ENCODE measurements at regions not wholly inside any gene's neighbourhood (a gene's known extent, or its start where the extent isn't known, plus 50 kb on each side); places are given as distances from the start of the nearest gene placed in this dataset.
"Not testable (repeated sequence)": the region's sequence is repeated elsewhere in the genome, so short reads cannot be mapped to it uniquely, and the experiment has no call there.

- Histone ChIP-seq H3F3A (ENCODE audit: low read depth) (no peaks in the 10 kb centered on the region), H3K9me3 (ENCODE audit: low read depth) (no peaks in the 10 kb centered on the region), H3K27me3 (no peaks in the 10 kb centered on the region), H3K79me2 (ENCODE audit: low read depth) (no peaks in the 10 kb centered on the region), H3K4me3 (no peak overlapping the region), H4K20me1 (ENCODE audit: low read depth) (no peaks in the 10 kb centered on the region), H2AFZ (replicated peaks) (no peak overlapping the region), H3K27ac (no peak overlapping the region), H3K4me1 (no peaks in the 10 kb centered on the region), H3K9ac (no peak overlapping the region), H3K36me3 (no peaks in the 10 kb centered on the region), H3K4me2 (no peak overlapping the region)
- no peaks in the 10 kb centered on the region for H3K36me3 Mint-ChIP-seq
- peaks cover 6% of the 10 kb centered on the region for H3K9me3 Mint-ChIP-seq
- H3K4me1 Mint-ChIP-seq = no peaks in the 10 kb centered on the region
- no peak for TF ChIP-seq EZH2phosphoT487 (IDR thresholded peaks at IDR 0.05)
- TF ChIP-seq EZH2 (IDR thresholded peaks at IDR 0.05) = no peak
- TF ChIP-seq, protein P1, sequence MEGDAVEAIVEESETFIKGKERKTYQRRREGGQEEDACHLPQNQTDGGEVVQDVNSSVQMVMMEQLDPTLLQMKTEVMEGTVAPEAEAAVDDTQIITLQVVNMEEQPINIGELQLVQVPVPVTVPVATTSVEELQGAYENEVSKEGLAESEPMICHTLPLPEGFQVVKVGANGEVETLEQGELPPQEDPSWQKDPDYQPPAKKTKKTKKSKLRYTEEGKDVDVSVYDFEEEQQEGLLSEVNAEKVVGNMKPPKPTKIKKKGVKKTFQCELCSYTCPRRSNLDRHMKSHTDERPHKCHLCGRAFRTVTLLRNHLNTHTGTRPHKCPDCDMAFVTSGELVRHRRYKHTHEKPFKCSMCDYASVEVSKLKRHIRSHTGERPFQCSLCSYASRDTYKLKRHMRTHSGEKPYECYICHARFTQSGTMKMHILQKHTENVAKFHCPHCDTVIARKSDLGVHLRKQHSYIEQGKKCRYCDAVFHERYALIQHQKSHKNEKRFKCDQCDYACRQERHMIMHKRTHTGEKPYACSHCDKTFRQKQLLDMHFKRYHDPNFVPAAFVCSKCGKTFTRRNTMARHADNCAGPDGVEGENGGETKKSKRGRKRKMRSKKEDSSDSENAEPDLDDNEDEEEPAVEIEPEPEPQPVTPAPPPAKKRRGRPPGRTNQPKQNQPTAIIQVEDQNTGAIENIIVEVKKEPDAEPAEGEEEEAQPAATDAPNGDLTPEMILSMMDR (IDR thresholded peaks at IDR 0.05) = no peak
- H3K4me3 Mint-ChIP-seq = no peak overlapping the region
- H3K27me3 Mint-ChIP-seq (ENCODE audit: insufficient read depth, low read depth) = peaks cover 2% of the 10 kb centered on the region
- DNase-seq (ENCODE audit: low spot score) = no peak
- no peak overlapping the region for H3K27ac Mint-ChIP-seq
These were observed 558.5 kb downstream of the TMTC2 start for GRCh38 chr12:83245156-83245555.

GRCh38 chr12:83244001-83244400 lies 557.3 kb downstream of the TMTC2 start:
- TF ChIP-seq, protein P1 (IDR thresholded peaks at IDR 0.05) = no peak
- TF ChIP-seq EZH2 (IDR thresholded peaks at IDR 0.05) (no peak), EZH2phosphoT487 (IDR thresholded peaks at IDR 0.05) (no peak)
- Histone ChIP-seq H3K27ac (no peak overlapping the region), H3K9me3 (ENCODE audit: low read depth) (no peaks in the 10 kb centered on the region), H4K20me1 (ENCODE audit: low read depth) (no peaks in the 10 kb centered on the region), H3K9ac (no peak overlapping the region), H3K79me2 (ENCODE audit: low read depth) (no peaks in the 10 kb centered on the region), H3K4me2 (no peak overlapping the region), H3K36me3 (no peaks in the 10 kb centered on the region), H3K4me3 (no peak overlapping the region), H3K27me3 (no peaks in the 10 kb centered on the region), H3F3A (ENCODE audit: low read depth) (no peaks in the 10 kb centered on the region), H2AFZ (replicated peaks) (no peak overlapping the region), H3K4me1 (no peaks in the 10 kb centered on the region)
- H3K4me3 Mint-ChIP-seq = no peak overlapping the region
- DNase-seq (ENCODE audit: low spot score) = no peak
- H3K4me1 Mint-ChIP-seq = no peaks in the 10 kb centered on the region
- H3K27me3 Mint-ChIP-seq (ENCODE audit: insufficient read depth, low read depth) = peaks cover 2% of the 10 kb centered on the region
- H3K9me3 Mint-ChIP-seq = peaks cover 5% of the 10 kb centered on the region
- H3K36me3 Mint-ChIP-seq = no peaks in the 10 kb centered on the region
- no peak overlapping the region for H3K27ac Mint-ChIP-seq

GRCh38 chr12:83233987-83234386 lies 547.3 kb downstream of the TMTC2 start:
- not testable (repeated sequence) for H3K4me1 ChIP-seq; H2AFZ ChIP-seq (replicated peaks); H3K4me3 Mint-ChIP-seq; H3F3A ChIP-seq (ENCODE audit: low read depth); H3K27me3 ChIP-seq; H3K27ac Mint-ChIP-seq; H3K4me1 Mint-ChIP-seq; DNase-seq (ENCODE audit: low spot score); H3K4me2 ChIP-seq; H3K9me3 ChIP-seq (ENCODE audit: low read depth); H3K9me3 Mint-ChIP-seq; H3K9ac ChIP-seq; H3K27me3 Mint-ChIP-seq (ENCODE audit: insufficient read depth, low read depth); H3K79me2 ChIP-seq (ENCODE audit: low read depth); H3K36me3 Mint-ChIP-seq; H3K27ac ChIP-seq; H3K36me3 ChIP-seq; H4K20me1 ChIP-seq (ENCODE audit: low read depth); H3K4me3 ChIP-seq

DNA sequence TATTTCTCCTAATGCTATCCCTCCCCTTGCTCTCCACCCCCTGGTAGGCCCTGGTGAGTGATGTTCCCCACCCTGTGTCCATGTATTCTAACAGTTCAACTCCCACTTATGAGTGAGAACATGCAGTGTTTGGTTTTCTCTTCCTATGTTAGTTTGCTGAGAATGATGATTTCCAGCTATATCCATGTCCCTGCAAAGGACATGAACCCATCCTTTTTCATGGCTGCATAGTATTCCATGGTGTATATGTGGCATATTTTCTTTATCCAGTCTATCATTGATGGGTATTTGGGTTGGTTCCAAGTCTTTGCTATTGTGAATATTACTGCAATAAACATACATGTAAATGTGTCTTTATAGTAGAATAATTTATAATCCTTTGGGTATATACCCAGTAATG lies 540.3 kb downstream of the TMTC2 start:
- not testable (repeated sequence) for H4K20me1 ChIP-seq (ENCODE audit: low read depth); H3K4me1 Mint-ChIP-seq; H3K9me3 ChIP-seq (ENCODE audit: low read depth); H3K27ac Mint-ChIP-seq; H3K4me1 ChIP-seq; DNase-seq (ENCODE audit: low spot score); H3K36me3 Mint-ChIP-seq; H3K36me3 ChIP-seq; H3F3A ChIP-seq (ENCODE audit: low read depth); H3K27me3 Mint-ChIP-seq (ENCODE audit: insufficient read depth, low read depth); H3K27ac ChIP-seq; H3K27me3 ChIP-seq; H3K4me3 ChIP-seq; H2AFZ ChIP-seq (replicated peaks); H3K4me3 Mint-ChIP-seq; H3K9ac ChIP-seq; H3K79me2 ChIP-seq (ENCODE audit: low read depth); H3K4me2 ChIP-seq
- peaks cover 15% of the 10 kb centered on the region for H3K9me3 Mint-ChIP-seq

Measured in neural progenitor cell (in vitro differentiated cells).